ENCODE measurements at regions not wholly inside any gene's neighbourhood (a gene's known extent, or its start where the extent isn't known, plus 50 kb on each side); places are given as distances from the start of the nearest gene placed in this dataset.

GRCh38 chr20:8951164-8951563 is 117.7 kb upstream of the PLCB4 start:
- DNase-seq (ENCODE audit: low read depth) = no peak
- no peak for TF ChIP-seq CTCF (IDR thresholded peaks at IDR 0.05; ENCODE audit: insufficient read depth, low read depth, low read length, missing control alignments)
- no peak overlapping the region for H3K4me3 ChIP-seq (ENCODE audit: low read length)

GRCh38 chr20:8952721-8953120 is 116.2 kb upstream of the PLCB4 start:
- no peak for DNase-seq (ENCODE audit: low read depth)
- no peak overlapping the region for H3K4me3 ChIP-seq (ENCODE audit: low read length)
- no peak for TF ChIP-seq CTCF (IDR thresholded peaks at IDR 0.05; ENCODE audit: insufficient read depth, low read depth, low read length, missing control alignments)

GRCh38 chr20:8953300-8953699 is 115.6 kb upstream of the PLCB4 start:
- no peak for DNase-seq (ENCODE audit: low read depth)
- TF ChIP-seq CTCF (IDR thresholded peaks at IDR 0.05; ENCODE audit: insufficient read depth, low read depth, low read length, missing control alignments) = no peak
- H3K4me3 ChIP-seq (ENCODE audit: low read length) = no peak overlapping the region

- no peak for DNase-seq (ENCODE audit: low read depth)
- no peak overlapping the region for H3K4me3 ChIP-seq (ENCODE audit: low read length)
- TF ChIP-seq CTCF (IDR thresholded peaks at IDR 0.05; ENCODE audit: insufficient read depth, low read depth, low read length, missing control alignments) = no peak
Measured at GRCh38 chr20:8960241-8960640, 108.6 kb upstream of the PLCB4 start.

GRCh38 chr20:8963330-8963729 is 105.6 kb upstream of the PLCB4 start:
- no peak overlapping the region for H3K4me3 ChIP-seq (ENCODE audit: low read length)
- DNase-seq (ENCODE audit: low read depth) = no peak
- no peak for TF ChIP-seq CTCF (IDR thresholded peaks at IDR 0.05; ENCODE audit: insufficient read depth, low read depth, low read length, missing control alignments)

GRCh38 chr20:8964959-8965562 is 103.8 kb upstream of the PLCB4 start:
- no peak overlapping the region for H3K4me3 ChIP-seq (ENCODE audit: low read length)
- TF ChIP-seq CTCF (IDR thresholded peaks at IDR 0.05; ENCODE audit: insufficient read depth, low read depth, low read length, missing control alignments) = no peak
- DNase-seq (ENCODE audit: low read depth) = peak; percentile 13

GRCh38 chr20:8967641-8968245 is 101.1 kb upstream of the PLCB4 start:
- DNase-seq (ENCODE audit: low read depth) = peak; percentile 47
- no peak overlapping the region for H3K4me3 ChIP-seq (ENCODE audit: low read length)
- TF ChIP-seq CTCF (IDR thresholded peaks at IDR 0.05; ENCODE audit: insufficient read depth, low read depth, low read length, missing control alignments) = no peak

All from epithelial cell of esophagus (primary cell).